ENCODE measurements at regions not wholly inside any gene's neighbourhood (a gene's known extent, or its start where the extent isn't known, plus 50 kb on each side); places are given as distances from the start of the nearest gene placed in this dataset.

- no peak overlapping the region for H3K4me2 ChIP-seq (ENCODE audit: insufficient read depth, low read length)
- H3K9me3 ChIP-seq (ENCODE audit: insufficient read depth, low read length, severe bottlenecking): peaks cover 12% of the 10 kb centered on the region
- no peak overlapping the region for H3K27ac ChIP-seq (ENCODE audit: low read length)
- DNase-seq: no peak
- H3K36me3 ChIP-seq (ENCODE audit: insufficient read depth, low read length): no peaks in the 10 kb centered on the region
- TF ChIP-seq EZH2 (IDR thresholded peaks at IDR 0.05; ENCODE audit: borderline replicate concordance, low read depth, low read length, severe bottlenecking): no peak
- TF ChIP-seq, protein P1, sequence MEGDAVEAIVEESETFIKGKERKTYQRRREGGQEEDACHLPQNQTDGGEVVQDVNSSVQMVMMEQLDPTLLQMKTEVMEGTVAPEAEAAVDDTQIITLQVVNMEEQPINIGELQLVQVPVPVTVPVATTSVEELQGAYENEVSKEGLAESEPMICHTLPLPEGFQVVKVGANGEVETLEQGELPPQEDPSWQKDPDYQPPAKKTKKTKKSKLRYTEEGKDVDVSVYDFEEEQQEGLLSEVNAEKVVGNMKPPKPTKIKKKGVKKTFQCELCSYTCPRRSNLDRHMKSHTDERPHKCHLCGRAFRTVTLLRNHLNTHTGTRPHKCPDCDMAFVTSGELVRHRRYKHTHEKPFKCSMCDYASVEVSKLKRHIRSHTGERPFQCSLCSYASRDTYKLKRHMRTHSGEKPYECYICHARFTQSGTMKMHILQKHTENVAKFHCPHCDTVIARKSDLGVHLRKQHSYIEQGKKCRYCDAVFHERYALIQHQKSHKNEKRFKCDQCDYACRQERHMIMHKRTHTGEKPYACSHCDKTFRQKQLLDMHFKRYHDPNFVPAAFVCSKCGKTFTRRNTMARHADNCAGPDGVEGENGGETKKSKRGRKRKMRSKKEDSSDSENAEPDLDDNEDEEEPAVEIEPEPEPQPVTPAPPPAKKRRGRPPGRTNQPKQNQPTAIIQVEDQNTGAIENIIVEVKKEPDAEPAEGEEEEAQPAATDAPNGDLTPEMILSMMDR (IDR thresholded peaks at IDR 0.05; ENCODE audit: borderline replicate concordance, extremely low read depth, low read length, poor library complexity, severe bottlenecking): no peak
- H3K79me2 ChIP-seq (ENCODE audit: insufficient read depth, low read length): no peaks in the 10 kb centered on the region
- H4K20me1 ChIP-seq (ENCODE audit: insufficient read depth, low read length): no peaks in the 10 kb centered on the region
- H3K4me3 ChIP-seq (ENCODE audit: low read depth in 1 of 2, low read length in 2 of 2): no peak overlapping the region
- H3K9ac ChIP-seq (ENCODE audit: low read depth, low read length): no peak overlapping the region
- no peak for ATAC-seq (ENCODE audit: insufficient read depth, low read depth)
- H2AFZ ChIP-seq (ENCODE audit: low read depth, low read length): no peak overlapping the region
- H3K4me1 ChIP-seq (ENCODE audit: insufficient read depth, low read length): no peaks in the 10 kb centered on the region
- no peaks in the 10 kb centered on the region for H3K27me3 ChIP-seq (ENCODE audit: insufficient read depth, low read length, poor library complexity)
Measured at GRCh38 chr1:176341656-176342055, 121.3 kb upstream of the PAPPA2 start.

DNA sequence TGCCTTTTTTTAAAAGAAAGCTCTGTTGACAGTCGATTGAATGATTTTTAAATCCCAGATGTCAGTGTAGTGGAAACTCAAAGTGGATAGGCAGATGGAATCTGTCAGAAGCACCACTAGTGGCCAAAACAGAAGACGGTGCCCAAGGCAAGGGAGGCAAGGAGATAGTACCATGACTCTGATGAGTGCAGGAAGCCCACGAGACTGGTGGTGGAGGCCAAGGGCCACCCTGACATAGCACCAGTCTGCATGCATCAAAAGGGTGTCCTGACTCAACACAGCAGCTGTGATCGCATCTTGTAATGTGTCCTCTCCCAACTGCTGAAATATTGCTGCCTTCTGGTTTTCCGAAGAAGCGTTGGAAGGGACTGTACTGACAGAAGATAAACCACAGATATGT is 124.1 kb upstream of the PAPPA2 start:
- TF ChIP-seq, protein P1 (IDR thresholded peaks at IDR 0.05; ENCODE audit: borderline replicate concordance, extremely low read depth, low read length, poor library complexity, severe bottlenecking): no peak
- TF ChIP-seq EZH2 (IDR thresholded peaks at IDR 0.05; ENCODE audit: borderline replicate concordance, low read depth, low read length, severe bottlenecking): no peak
- Histone ChIP-seq H3K27ac (ENCODE audit: low read length) (no peak overlapping the region), H3K4me3 (ENCODE audit: low read depth in 1 of 2, low read length in 2 of 2) (no peak overlapping the region), H3K4me2 (ENCODE audit: insufficient read depth, low read length) (no peak overlapping the region), H4K20me1 (ENCODE audit: insufficient read depth, low read length) (no peaks in the 10 kb centered on the region), H3K9me3 (ENCODE audit: insufficient read depth, low read length, severe bottlenecking) (no peaks in the 10 kb centered on the region), H2AFZ (ENCODE audit: low read depth, low read length) (no peak overlapping the region), H3K27me3 (ENCODE audit: insufficient read depth, low read length, poor library complexity) (no peaks in the 10 kb centered on the region), H3K79me2 (ENCODE audit: insufficient read depth, low read length) (no peaks in the 10 kb centered on the region), H3K36me3 (ENCODE audit: insufficient read depth, low read length) (no peaks in the 10 kb centered on the region), H3K9ac (ENCODE audit: low read depth, low read length) (no peak overlapping the region), H3K4me1 (ENCODE audit: insufficient read depth, low read length) (no peaks in the 10 kb centered on the region)
- DNase-seq (no peak), ATAC-seq (ENCODE audit: insufficient read depth, low read depth) (no peak)

DNA sequence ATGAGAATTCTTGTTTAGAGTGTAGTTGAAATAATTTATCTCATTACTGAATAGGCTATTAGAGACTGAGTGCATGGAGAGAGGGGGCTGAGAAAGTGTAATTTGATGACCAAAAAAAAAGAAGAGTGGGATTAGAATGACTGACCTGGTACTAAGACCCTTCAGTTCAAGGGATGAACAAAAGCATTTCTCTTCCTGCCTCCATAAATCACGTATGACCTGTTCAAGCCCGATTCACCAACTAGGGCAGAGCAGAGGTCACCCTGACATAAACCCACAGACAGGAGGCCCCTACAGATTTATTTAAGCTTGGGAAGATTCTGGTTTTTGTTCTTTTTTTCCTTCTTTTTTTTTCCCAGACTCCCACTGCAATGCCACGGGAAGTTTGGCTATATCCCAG is 123.7 kb upstream of the COP1 start:
- H3K36me3 ChIP-seq (ENCODE audit: insufficient read depth, low read length): no peaks in the 10 kb centered on the region
- no peak overlapping the region for H3K9ac ChIP-seq (ENCODE audit: low read depth, low read length)
- H3K27ac ChIP-seq (ENCODE audit: low read length): no peak overlapping the region
- H3K4me2 ChIP-seq (ENCODE audit: insufficient read depth, low read length): no peak overlapping the region
- ATAC-seq (ENCODE audit: insufficient read depth, low read depth): no peak
- H2AFZ ChIP-seq (ENCODE audit: low read depth, low read length): no peak overlapping the region
- H3K9me3 ChIP-seq (ENCODE audit: insufficient read depth, low read length, severe bottlenecking): no peaks in the 10 kb centered on the region
- no peak overlapping the region for H3K4me3 ChIP-seq (ENCODE audit: low read depth in 1 of 2, low read length in 2 of 2)
- no peaks in the 10 kb centered on the region for H4K20me1 ChIP-seq (ENCODE audit: insufficient read depth, low read length)
- DNase-seq: no peak
- no peaks in the 10 kb centered on the region for H3K4me1 ChIP-seq (ENCODE audit: insufficient read depth, low read length)
- H3K79me2 ChIP-seq (ENCODE audit: insufficient read depth, low read length): no peaks in the 10 kb centered on the region
- TF ChIP-seq, protein P1 (IDR thresholded peaks at IDR 0.05; ENCODE audit: borderline replicate concordance, extremely low read depth, low read length, poor library complexity, severe bottlenecking): no peak
- no peak for TF ChIP-seq EZH2 (IDR thresholded peaks at IDR 0.05; ENCODE audit: borderline replicate concordance, low read depth, low read length, severe bottlenecking)
- H3K27me3 ChIP-seq (ENCODE audit: insufficient read depth, low read length, poor library complexity): no peaks in the 10 kb centered on the region

GRCh38 chr1:176325664-176326063 is 118.6 kb upstream of the COP1 start:
- ATAC-seq (ENCODE audit: insufficient read depth, low read depth) (no peak), DNase-seq (no peak)
- no peaks in the 10 kb centered on the region for H3K27me3 ChIP-seq (ENCODE audit: insufficient read depth, low read length, poor library complexity)
- no peak overlapping the region for H3K4me2 ChIP-seq (ENCODE audit: insufficient read depth, low read length)
- H3K36me3 ChIP-seq (ENCODE audit: insufficient read depth, low read length): no peaks in the 10 kb centered on the region
- TF ChIP-seq, protein P1 (IDR thresholded peaks at IDR 0.05; ENCODE audit: borderline replicate concordance, extremely low read depth, low read length, poor library complexity, severe bottlenecking): no peak
- TF ChIP-seq EZH2 (IDR thresholded peaks at IDR 0.05; ENCODE audit: borderline replicate concordance, low read depth, low read length, severe bottlenecking): no peak
- no peaks in the 10 kb centered on the region for H3K4me1 ChIP-seq (ENCODE audit: insufficient read depth, low read length)
- H2AFZ ChIP-seq (ENCODE audit: low read depth, low read length): no peak overlapping the region
- H3K79me2 ChIP-seq (ENCODE audit: insufficient read depth, low read length): no peaks in the 10 kb centered on the region
- H3K4me3 ChIP-seq (ENCODE audit: low read depth in 1 of 2, low read length in 2 of 2): no peak overlapping the region
- H3K27ac ChIP-seq (ENCODE audit: low read length): no peak overlapping the region
- no peak overlapping the region for H3K9ac ChIP-seq (ENCODE audit: low read depth, low read length)
- no peaks in the 10 kb centered on the region for H3K9me3 ChIP-seq (ENCODE audit: insufficient read depth, low read length, severe bottlenecking)
- no peaks in the 10 kb centered on the region for H4K20me1 ChIP-seq (ENCODE audit: insufficient read depth, low read length)
